Pancreas (tissue), 10 donors: ENCODE measurements at regions not wholly inside any gene's neighbourhood (a gene's known extent, or its start where the extent isn't known, plus 50 kb on each side); places are given as distances from the start of the nearest gene placed in this dataset.
A peak's percentile ranks its signal among the peaks of the same experiment; 100 is the strongest.

ENCODE experiments used
- ATAC-seq, 4 donors: fragments of 200-7000 bp; cut with Tn5 transposase; one replicate each; pipeline versions ENCODE4 v1.8.0 to v1.9.1; 2020; ENCODE audit warnings: mild to moderate bottlenecking in 4 of 4, moderate library complexity in 4 of 4
- DNase-seq, 6 donors: peaks; one replicate each; pipeline ENCODE4 v3.0.0-alpha.2; 2020
- FAIRE-seq: peaks from 2 replicates; lab custom pipeline; 2012; peaks lifted over from hg19 to GRCh38; lab: Jason Lieb, UNC
- H3K27ac ChIP-seq, 4 donors: fragments of 200-600 bp; sonication (generic); 1 replicate in 3 of 4; 2 replicates in 1 of 4; pipeline versions ENCODE4 v1.5.0 to v1.8.0; 2020
- H3K27me3 ChIP-seq, 4 donors: fragments of 200-600 bp; one replicate each; pipeline ENCODE4 v1.8.0; 2021
- H3K36me3 ChIP-seq, 3 donors: fragments of 200-600 bp; sonication (generic) in 1 of 3; one replicate each; pipeline versions ENCODE4 v1.5.0 to v1.8.0; 2020 to 2021
- H3K4me1 ChIP-seq, 3 donors: fragments of 200-600 bp; one replicate each; pipeline ENCODE4 v1.8.0; 2021
- H3K4me3 ChIP-seq, 4 donors: fragments of 200-600 bp; sonication (generic) in 2 of 4; one replicate each; pipeline versions ENCODE4 v1.5.0 to v1.8.0; 2020 to 2021
- H3K9me3 ChIP-seq, 4 donors: fragments of 200-600 bp; one replicate each; pipeline ENCODE4 v1.8.0; 2021
- WGBS, 2 donors: extraction: QIAGEN DNeasy Blood & Tissue Kit; methylation state at CpG; one replicate each; pipeline ENCODE4 v1.1.7; 2013; 5-methylcytosine and 5-hydroxymethylcytosine counted together
- intact Hi-C, 3 donors: fragments of 100-400 bp; cut with DNase I; formaldehyde crosslinking; loops; one replicate each; pipeline versions ENCODE4 v1.11.1 to v1.14.2; 2022
- TF ChIP-seq, protein P1 (sequence below), 4 donors: fragments of 200-600 bp; sonication (generic) in 3 of 4; IDR thresholded peaks; one replicate each; pipeline versions ENCODE4 v1.5.0 to v1.8.0; 2021; ENCODE audit warnings: antibody characterized with exemption in 4 of 4
- donor health status: healthy with polysubstance abuse.
- donor health status: DM: no; HTN: no; CAD: no; lungs with moderate emphysema.
- donor health status: DM: no; HTN: no; CAD: no.
- donor health status: control.
- donor health status: control.
- donor health status: Bipolar disorder and iron deficiency.
- donor health status: DM: yes; HTN: yes; CAD: no.
- donor health status: DM: no; HTN: no; CAD: no.
- donor health status: DM: no; HTN: no; CAD: no.
- donor health status: DM: yes; HTN: yes; CAD: no.

DNA sequence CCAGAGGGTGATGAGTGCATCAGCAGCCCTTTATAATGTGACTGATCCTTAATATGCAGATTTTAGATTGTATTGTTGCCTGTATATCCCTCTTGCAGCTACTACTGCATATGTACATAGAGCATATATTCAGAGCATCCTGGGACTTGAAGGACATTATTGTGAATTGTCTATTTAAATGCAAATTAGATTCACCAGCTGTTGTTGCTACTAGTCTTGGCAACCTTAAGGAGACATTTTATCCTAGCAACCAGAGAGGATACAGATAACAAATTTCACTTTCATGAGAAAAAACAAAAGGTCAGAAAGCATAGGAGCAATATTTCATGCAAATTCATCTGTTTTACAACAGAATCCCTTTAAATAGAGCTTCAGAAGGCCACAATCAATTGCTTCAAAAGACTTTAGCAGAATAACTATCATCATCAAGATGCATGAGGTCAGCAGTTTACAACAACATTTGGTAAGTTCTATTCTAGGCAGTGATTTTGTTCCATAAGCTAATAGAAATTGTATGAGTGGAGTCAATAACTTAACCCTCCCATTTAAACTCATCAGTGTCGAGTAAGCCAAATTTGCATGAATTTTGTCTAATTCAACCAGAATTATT is 148.6 kb downstream of the GC start:
- Histone ChIP-seq H3K4me3 (no peak overlapping the region), H3K36me3 (no peaks in the 10 kb centered on the region), H3K4me1 (no peaks in the 10 kb centered on the region), H3K27ac (no peak overlapping the region), H3K9me3 (no peaks in the 10 kb centered on the region), H3K27me3 (no peaks in the 10 kb centered on the region)
- TF ChIP-seq, protein P1, sequence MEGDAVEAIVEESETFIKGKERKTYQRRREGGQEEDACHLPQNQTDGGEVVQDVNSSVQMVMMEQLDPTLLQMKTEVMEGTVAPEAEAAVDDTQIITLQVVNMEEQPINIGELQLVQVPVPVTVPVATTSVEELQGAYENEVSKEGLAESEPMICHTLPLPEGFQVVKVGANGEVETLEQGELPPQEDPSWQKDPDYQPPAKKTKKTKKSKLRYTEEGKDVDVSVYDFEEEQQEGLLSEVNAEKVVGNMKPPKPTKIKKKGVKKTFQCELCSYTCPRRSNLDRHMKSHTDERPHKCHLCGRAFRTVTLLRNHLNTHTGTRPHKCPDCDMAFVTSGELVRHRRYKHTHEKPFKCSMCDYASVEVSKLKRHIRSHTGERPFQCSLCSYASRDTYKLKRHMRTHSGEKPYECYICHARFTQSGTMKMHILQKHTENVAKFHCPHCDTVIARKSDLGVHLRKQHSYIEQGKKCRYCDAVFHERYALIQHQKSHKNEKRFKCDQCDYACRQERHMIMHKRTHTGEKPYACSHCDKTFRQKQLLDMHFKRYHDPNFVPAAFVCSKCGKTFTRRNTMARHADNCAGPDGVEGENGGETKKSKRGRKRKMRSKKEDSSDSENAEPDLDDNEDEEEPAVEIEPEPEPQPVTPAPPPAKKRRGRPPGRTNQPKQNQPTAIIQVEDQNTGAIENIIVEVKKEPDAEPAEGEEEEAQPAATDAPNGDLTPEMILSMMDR (IDR thresholded peaks at IDR 0.05): no peak
- no peak for FAIRE-seq
- no peak for ATAC-seq
- 63 to 92% methylated on average over 1 of the region's 1 CpG for WGBS, 2 donors
- intact Hi-C loops: no loop called here
- DNase-seq: no peak

DNA sequence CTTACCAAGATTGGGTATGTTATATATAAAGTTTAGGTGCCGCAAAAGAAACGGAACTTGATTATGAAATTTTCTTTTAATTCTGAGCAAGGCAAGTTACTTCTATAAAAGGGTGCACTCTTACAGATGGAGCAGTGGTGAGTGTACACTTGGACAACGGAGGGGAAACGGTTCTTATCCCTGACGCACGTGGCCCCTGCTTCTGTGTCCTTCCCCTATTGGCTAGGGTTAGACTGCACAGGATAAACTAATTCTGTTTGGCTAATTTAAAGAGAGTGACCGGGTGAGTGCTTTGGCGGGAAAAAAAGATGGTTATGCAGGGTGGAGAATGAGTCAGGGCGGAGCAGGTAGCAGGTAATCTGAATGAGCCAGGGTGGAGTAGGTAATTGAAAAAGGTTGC is 149.5 kb downstream of the GC start:
- intact Hi-C loops: no loop called here
- TF ChIP-seq, protein P1 (IDR thresholded peaks at IDR 0.05): no peak
- H3K27me3 ChIP-seq: no peaks in the 10 kb centered on the region
- 95% methylated on average over 9 of the region's 9 CpGs for WGBS, 2 donors
- H3K27ac ChIP-seq: no peak overlapping the region
- ATAC-seq: no peak
- H3K36me3 ChIP-seq: no peaks in the 10 kb centered on the region
- no peaks in the 10 kb centered on the region for H3K4me1 ChIP-seq
- no peak overlapping the region for H3K4me3 ChIP-seq
- no peak for DNase-seq
- no peak for FAIRE-seq
- H3K9me3 ChIP-seq: no peaks in the 10 kb centered on the region

DNA sequence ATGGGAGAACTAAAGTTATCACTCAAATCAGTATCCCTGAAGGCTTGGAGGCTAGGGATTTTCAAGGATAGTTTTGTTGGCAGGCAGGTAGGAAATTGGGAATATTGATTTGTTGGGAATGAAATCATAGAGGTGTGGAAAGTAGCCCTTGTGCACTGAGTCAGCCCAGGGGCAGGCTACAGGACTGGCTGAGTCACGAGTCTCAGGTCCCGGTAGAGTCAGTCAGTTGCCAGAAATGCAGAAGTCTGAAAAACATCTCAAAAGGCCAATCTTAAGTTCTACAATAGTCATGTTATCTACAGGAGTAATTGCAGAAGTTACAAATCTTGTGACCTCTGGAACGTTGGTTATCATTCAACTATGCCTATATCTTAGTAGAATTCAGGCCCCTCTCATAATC is 153.1 kb downstream of the GC start:
- H3K36me3 ChIP-seq: no peaks in the 10 kb centered on the region
- H3K4me1 ChIP-seq: no peaks in the 10 kb centered on the region
- no peaks in the 10 kb centered on the region for H3K27me3 ChIP-seq
- no peak for FAIRE-seq
- intact Hi-C loops: no loop called here
- WGBS, 2 donors: 32 to 48% methylated on average over 3 of the region's 3 CpGs
- H3K4me3 ChIP-seq: no peak overlapping the region
- TF ChIP-seq, protein P1 (IDR thresholded peaks at IDR 0.05): no peak
- peak in 1 of 4 donors; percentile 29 for ATAC-seq
- DNase-seq: no peak
- H3K27ac ChIP-seq: no peak overlapping the region
- H3K9me3 ChIP-seq: no peaks in the 10 kb centered on the region

DNA sequence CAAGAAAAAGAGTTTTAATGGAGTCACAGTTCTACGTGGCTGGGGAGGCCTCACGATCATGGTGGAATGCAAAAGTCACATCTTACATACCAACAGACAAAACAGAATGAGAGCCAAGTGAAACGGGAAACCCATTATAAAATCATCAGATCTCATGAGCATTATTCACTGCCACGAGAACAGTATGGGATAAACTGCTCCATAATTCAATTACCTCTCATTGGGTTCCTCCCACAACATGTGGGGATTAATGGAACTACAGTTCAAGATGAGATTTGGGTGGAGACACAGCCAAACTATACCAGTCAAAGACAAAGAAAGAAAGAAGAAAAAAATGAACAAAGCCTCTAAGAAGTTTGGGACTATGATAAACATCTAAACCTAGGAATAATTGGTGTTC is 158.9 kb downstream of the GC start:
- DNase-seq: no peak
- intact Hi-C loops: no loop called here
- no peak for ATAC-seq
- FAIRE-seq: no peak
- Histone ChIP-seq H3K4me3 (no peak overlapping the region), H3K27me3 (no peaks in the 10 kb centered on the region), H3K9me3 (no peaks in the 10 kb centered on the region), H3K4me1 (no peaks in the 10 kb centered on the region), H3K36me3 (no peaks in the 10 kb centered on the region), H3K27ac (no peak overlapping the region)
- TF ChIP-seq, protein P1 (IDR thresholded peaks at IDR 0.05): no peak
- 68 to 87% methylated on average over 4 of the region's 4 CpGs for WGBS, 2 donors
